ENCODE measurements at regions not wholly inside any gene's neighbourhood (a gene's known extent, or its start where the extent isn't known, plus 50 kb on each side); places are given as distances from the start of the nearest gene placed in this dataset.

- no peak for TF ChIP-seq TAF1 (IDR thresholded peaks at IDR 0.05; ENCODE audit: low read depth, low read length)
- TF ChIP-seq POU2F2 (IDR thresholded peaks at IDR 0.05; ENCODE audit: low read depth, low read length) = no peak
- TF ChIP-seq POLR2AphosphoS5 (IDR thresholded peaks at IDR 0.05; ENCODE audit: low read depth, low read length) = no peak
- TF ChIP-seq POLR2A (IDR thresholded peaks at IDR 0.05; ENCODE audit: low read depth, low read length) = no peak
- TF ChIP-seq PAX5 (IDR thresholded peaks at IDR 0.05; ENCODE audit: insufficient read depth, low read length, severe bottlenecking) = no peak
- no peak for TF ChIP-seq SPI1 (IDR thresholded peaks at IDR 0.05; ENCODE audit: low read depth, low read length)
- DNase-seq (ENCODE audit: insufficient read length, low spot score) = no peak
- FAIRE-seq = no peak
Observed at GRCh38 chr1:229098903-229099578, 171.9 kb upstream of the RAB4A start.

- no peak for DNase-seq (ENCODE audit: insufficient read length, low spot score)
- TF ChIP-seq POLR2A (IDR thresholded peaks at IDR 0.05; ENCODE audit: low read depth, low read length) = no peak
- TF ChIP-seq POLR2AphosphoS5 (IDR thresholded peaks at IDR 0.05; ENCODE audit: low read depth, low read length) = no peak
- no peak for TF ChIP-seq POU2F2 (IDR thresholded peaks at IDR 0.05; ENCODE audit: low read depth, low read length)
- no peak for TF ChIP-seq PAX5 (IDR thresholded peaks at IDR 0.05; ENCODE audit: insufficient read depth, low read length, severe bottlenecking)
- no peak for TF ChIP-seq SPI1 (IDR thresholded peaks at IDR 0.05; ENCODE audit: low read depth, low read length)
- TF ChIP-seq TAF1 (IDR thresholded peaks at IDR 0.05; ENCODE audit: low read depth, low read length) = no peak
- FAIRE-seq = no peak
Observed at GRCh38 chr1:229101011-229101871, 169.7 kb upstream of the RAB4A start.

- TF ChIP-seq POLR2AphosphoS5 (IDR thresholded peaks at IDR 0.05; ENCODE audit: low read depth, low read length) (no peak), SPI1 (IDR thresholded peaks at IDR 0.05; ENCODE audit: low read depth, low read length) (no peak), TAF1 (IDR thresholded peaks at IDR 0.05; ENCODE audit: low read depth, low read length) (no peak), POU2F2 (IDR thresholded peaks at IDR 0.05; ENCODE audit: low read depth, low read length) (no peak), PAX5 (IDR thresholded peaks at IDR 0.05; ENCODE audit: insufficient read depth, low read length, severe bottlenecking) (no peak), POLR2A (IDR thresholded peaks at IDR 0.05; ENCODE audit: low read depth, low read length) (no peak)
- DNase-seq (ENCODE audit: insufficient read length, low spot score) (no peak), FAIRE-seq (no peak)
Observed at GRCh38 chr1:229102741-229103391, 168.0 kb upstream of the RAB4A start.

- TF ChIP-seq POU2F2 (IDR thresholded peaks at IDR 0.05; ENCODE audit: low read depth, low read length) (no peak), POLR2AphosphoS5 (IDR thresholded peaks at IDR 0.05; ENCODE audit: low read depth, low read length) (no peak), PAX5 (IDR thresholded peaks at IDR 0.05; ENCODE audit: insufficient read depth, low read length, severe bottlenecking) (no peak), SPI1 (IDR thresholded peaks at IDR 0.05; ENCODE audit: low read depth, low read length) (no peak), TAF1 (IDR thresholded peaks at IDR 0.05; ENCODE audit: low read depth, low read length) (no peak), POLR2A (IDR thresholded peaks at IDR 0.05; ENCODE audit: low read depth, low read length) (no peak)
- no peak for DNase-seq (ENCODE audit: insufficient read length, low spot score)
- no peak for FAIRE-seq
Observed at GRCh38 chr1:229104654-229105053, 166.3 kb upstream of the RAB4A start.

- TF ChIP-seq POLR2AphosphoS5 (IDR thresholded peaks at IDR 0.05; ENCODE audit: low read depth, low read length) (no peak), TAF1 (IDR thresholded peaks at IDR 0.05; ENCODE audit: low read depth, low read length) (no peak), PAX5 (IDR thresholded peaks at IDR 0.05; ENCODE audit: insufficient read depth, low read length, severe bottlenecking) (no peak), POLR2A (IDR thresholded peaks at IDR 0.05; ENCODE audit: low read depth, low read length) (no peak), SPI1 (IDR thresholded peaks at IDR 0.05; ENCODE audit: low read depth, low read length) (no peak), POU2F2 (IDR thresholded peaks at IDR 0.05; ENCODE audit: low read depth, low read length) (no peak)
- DNase-seq (ENCODE audit: insufficient read length, low spot score) (no peak), FAIRE-seq (no peak)
Observed at GRCh38 chr1:229105109-229105508, 165.8 kb upstream of the RAB4A start.

GRCh38 chr1:229105822-229106525, 164.9 kb upstream of the RAB4A start:
- TF ChIP-seq POLR2A (IDR thresholded peaks at IDR 0.05; ENCODE audit: low read depth, low read length) = no peak
- no peak for TF ChIP-seq POLR2AphosphoS5 (IDR thresholded peaks at IDR 0.05; ENCODE audit: low read depth, low read length)
- TF ChIP-seq POU2F2 (IDR thresholded peaks at IDR 0.05; ENCODE audit: low read depth, low read length) = no peak
- TF ChIP-seq TAF1 (IDR thresholded peaks at IDR 0.05; ENCODE audit: low read depth, low read length) = no peak
- TF ChIP-seq SPI1 (IDR thresholded peaks at IDR 0.05; ENCODE audit: low read depth, low read length) = no peak
- no peak for TF ChIP-seq PAX5 (IDR thresholded peaks at IDR 0.05; ENCODE audit: insufficient read depth, low read length, severe bottlenecking)
- no peak for FAIRE-seq
- no peak for DNase-seq (ENCODE audit: insufficient read length, low spot score)

GRCh38 chr1:229106526-229107125, 164.3 kb upstream of the RAB4A start:
- DNase-seq (ENCODE audit: insufficient read length, low spot score) = no peak
- no peak for FAIRE-seq
- TF ChIP-seq POU2F2 (IDR thresholded peaks at IDR 0.05; ENCODE audit: low read depth, low read length) = no peak
- no peak for TF ChIP-seq PAX5 (IDR thresholded peaks at IDR 0.05; ENCODE audit: insufficient read depth, low read length, severe bottlenecking)
- TF ChIP-seq SPI1 (IDR thresholded peaks at IDR 0.05; ENCODE audit: low read depth, low read length) = no peak
- no peak for TF ChIP-seq POLR2A (IDR thresholded peaks at IDR 0.05; ENCODE audit: low read depth, low read length)
- no peak for TF ChIP-seq POLR2AphosphoS5 (IDR thresholded peaks at IDR 0.05; ENCODE audit: low read depth, low read length)
- no peak for TF ChIP-seq TAF1 (IDR thresholded peaks at IDR 0.05; ENCODE audit: low read depth, low read length)

- FAIRE-seq (no peak), DNase-seq (ENCODE audit: insufficient read length, low spot score) (no peak)
- TF ChIP-seq SPI1 (IDR thresholded peaks at IDR 0.05; ENCODE audit: low read depth, low read length) (no peak), POLR2AphosphoS5 (IDR thresholded peaks at IDR 0.05; ENCODE audit: low read depth, low read length) (no peak), PAX5 (IDR thresholded peaks at IDR 0.05; ENCODE audit: insufficient read depth, low read length, severe bottlenecking) (no peak), POLR2A (IDR thresholded peaks at IDR 0.05; ENCODE audit: low read depth, low read length) (no peak)
Observed at GRCh38 chr1:229107304-229107815, 163.6 kb upstream of the RAB4A start.

Data from GM12891 (cell line).